Fibroblast of skin of scalp (primary cell): ENCODE measurements at regions not wholly inside any gene's neighbourhood (a gene's known extent, or its start where the extent isn't known, plus 50 kb on each side); places are given as distances from the start of the nearest gene placed in this dataset.

Source experiments
- DNase-seq: peaks from one replicate; pipeline ENCODE4 v3.0.0-alpha.2; 2013

DNA sequence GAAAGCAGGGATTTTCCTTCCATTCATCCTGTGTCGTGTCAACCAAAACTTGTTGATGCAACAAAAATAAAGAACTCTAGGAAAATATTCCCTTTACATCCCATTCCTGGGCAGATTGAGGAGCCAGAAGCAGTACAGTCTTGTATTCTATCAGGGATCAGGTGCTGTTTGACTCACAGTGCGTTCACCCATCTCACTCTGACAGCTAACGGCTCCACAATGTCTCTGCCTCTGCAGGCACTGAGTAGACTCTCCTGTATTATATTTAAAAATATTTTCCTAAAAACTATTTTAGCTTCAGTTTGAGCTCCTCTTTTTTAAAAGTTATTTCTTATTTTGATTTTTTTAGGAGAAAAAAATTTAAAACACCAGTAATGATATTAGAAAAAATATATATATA, 600.6 kb upstream of the SALL3 start:
- DNase-seq: no peak

DNA sequence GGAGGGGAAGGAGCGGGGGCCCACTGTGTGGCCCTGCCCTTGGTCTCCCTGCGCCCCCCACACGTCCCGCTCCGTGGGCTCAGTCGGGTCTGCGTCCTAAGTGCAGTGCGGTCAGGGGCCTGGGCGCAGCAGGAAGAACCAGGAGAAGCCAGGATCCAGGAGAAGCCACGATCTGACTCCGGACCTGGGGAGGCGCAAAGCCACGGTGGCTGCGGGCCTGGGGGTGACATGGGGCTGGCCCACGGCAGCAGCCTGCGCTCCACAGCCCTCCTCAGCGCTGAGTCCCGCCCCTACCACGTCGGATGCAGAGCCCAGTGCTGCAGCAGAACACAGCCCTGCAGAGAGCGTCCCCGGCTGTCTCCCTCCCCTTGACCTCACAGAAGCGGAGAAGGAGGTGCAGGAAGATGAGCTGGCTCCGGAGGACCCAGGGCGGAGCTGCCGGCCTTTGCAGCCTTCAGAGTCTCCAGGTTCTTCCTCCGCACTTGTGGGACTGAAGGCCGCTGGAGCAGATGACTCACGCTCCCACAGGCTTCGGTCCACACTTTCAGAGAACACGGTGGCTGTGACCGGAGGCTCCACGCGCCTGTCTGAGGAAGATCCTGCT, 589.2 kb upstream of the SALL3 start:
- no peak for DNase-seq

- DNase-seq: no peak
Measured at GRCh38 chr18:78390952-78391348, 588.7 kb upstream of the SALL3 start.

DNA sequence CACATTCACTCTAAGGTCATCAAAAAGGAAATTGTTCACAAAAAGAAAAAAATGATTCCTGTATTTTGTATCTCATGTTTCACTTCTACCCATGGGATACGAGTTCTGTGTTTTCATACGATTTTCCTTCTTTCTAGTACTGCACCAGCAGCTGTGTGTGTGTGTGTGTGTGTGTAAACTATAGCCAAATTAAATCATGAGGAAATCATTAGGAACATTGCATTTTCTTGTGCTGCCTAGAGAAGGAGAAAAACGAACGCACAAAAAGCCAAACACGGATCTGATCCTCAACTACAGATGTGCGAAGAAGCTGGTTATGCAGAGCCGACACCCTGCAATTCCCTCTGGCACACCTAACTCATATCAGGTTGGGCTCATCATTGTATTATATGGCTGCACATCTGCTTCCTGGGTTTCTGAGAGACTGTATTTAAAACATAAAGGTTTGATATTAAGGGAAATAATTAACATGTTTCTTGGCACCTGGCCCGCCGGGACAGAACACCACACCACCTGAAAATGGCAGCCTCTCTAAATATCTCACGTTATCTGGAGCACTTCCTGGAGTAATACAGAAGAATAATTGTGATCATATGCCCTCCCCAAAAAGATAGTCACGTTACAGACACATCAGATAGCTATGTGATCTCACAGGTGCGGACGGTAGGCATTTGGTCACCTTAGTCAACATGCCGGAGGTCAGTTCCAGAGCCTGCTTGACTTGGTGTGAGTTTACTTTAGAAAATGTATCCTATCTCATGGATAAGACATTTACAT, 586.3 kb upstream of the SALL3 start:
- no peak for DNase-seq

GRCh38 chr18:78396077-78396476, 583.5 kb upstream of the SALL3 start:
- no peak for DNase-seq

GRCh38 chr18:78396756-78397155, 582.9 kb upstream of the SALL3 start:
- no peak for DNase-seq

DNA sequence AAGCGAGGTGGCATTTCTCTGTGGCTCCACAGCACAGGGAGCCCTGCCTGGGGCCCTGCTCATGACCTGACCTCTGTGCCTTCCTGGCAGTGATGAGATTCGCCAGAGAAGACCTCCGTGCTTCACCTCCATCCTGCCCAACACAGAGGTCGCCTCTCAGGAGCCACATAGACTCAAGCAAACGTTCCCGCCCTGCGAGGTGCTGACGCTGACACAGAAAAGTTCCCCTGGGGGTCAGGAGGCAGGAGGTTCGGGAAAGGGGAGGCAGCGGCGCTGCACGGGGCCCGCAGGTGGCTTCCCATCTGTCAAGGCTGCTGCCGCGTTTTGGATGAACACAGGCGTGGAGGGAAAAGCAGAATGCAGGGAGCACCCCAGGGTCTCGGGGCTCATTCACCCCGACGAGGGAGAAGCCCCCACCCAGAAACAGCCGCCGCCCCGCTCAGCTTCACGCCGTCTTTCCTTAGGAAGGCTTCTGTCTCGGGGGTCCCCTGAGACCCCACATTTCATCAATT, 579.6 kb upstream of the SALL3 start:
- no peak for DNase-seq

GRCh38 chr18:78402440-78402839, 577.2 kb upstream of the SALL3 start:
- no peak for DNase-seq

DNA sequence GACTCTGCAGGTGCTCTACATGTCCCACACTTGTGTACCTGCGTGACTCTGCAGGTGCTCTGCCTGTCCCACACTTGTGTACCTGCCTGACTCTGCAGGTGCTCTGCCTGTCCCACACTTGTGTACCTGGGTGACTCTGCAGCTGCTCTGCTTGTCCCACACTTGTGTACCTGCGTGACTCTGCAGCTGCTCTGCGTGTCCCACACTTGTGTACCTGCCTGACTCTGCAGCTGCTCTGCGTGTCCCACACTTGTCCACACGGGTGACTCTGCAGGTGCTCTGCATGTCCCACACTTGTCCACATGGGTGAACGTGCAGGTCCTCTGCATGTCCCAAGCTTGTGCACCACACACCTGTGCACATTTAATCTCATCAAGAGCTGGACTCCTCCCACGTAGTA, 576.7 kb upstream of the SALL3 start:
- DNase-seq: no peak

DNA sequence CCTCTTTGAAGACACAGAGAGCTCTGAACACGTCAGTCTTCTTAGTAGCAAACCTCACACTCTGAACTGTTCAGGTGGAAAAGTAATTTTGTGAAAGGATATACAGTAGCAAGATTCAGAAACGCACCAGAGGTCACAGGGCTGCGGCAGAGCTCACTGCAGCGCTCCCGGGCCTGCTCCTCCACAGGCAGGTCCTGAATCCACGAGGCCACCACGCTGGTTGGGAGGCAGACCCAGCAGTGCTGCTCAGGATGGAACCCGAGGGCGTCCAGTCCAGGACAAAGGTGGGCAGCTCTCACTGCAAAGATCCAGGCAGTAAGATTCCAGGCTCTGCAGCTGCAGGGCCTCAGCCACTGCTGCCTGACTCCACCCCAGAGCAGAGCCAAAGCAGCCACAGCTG, 576.2 kb upstream of the SALL3 start:
- no peak for DNase-seq

DNA sequence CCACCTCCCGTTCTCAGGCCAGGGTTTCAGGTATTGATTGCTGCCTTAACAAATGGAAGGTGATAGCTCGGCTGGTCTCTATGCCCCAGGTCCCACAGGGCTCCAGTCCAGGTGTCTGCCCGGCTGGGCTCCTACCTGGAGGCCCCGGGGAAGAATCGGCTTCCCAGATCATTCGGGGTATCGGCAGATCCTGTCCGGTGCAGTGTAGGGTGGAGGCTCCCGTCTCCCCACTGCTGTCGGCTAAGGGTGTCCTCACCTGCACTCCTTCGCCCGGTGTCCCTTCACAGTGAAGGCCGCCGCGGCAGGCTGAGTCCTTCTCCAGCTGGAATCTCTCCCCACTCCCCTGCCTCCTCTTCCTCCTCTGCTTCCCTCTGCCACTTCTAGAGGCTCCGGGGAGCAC, 573.9 kb upstream of the SALL3 start:
- DNase-seq: no peak

DNA sequence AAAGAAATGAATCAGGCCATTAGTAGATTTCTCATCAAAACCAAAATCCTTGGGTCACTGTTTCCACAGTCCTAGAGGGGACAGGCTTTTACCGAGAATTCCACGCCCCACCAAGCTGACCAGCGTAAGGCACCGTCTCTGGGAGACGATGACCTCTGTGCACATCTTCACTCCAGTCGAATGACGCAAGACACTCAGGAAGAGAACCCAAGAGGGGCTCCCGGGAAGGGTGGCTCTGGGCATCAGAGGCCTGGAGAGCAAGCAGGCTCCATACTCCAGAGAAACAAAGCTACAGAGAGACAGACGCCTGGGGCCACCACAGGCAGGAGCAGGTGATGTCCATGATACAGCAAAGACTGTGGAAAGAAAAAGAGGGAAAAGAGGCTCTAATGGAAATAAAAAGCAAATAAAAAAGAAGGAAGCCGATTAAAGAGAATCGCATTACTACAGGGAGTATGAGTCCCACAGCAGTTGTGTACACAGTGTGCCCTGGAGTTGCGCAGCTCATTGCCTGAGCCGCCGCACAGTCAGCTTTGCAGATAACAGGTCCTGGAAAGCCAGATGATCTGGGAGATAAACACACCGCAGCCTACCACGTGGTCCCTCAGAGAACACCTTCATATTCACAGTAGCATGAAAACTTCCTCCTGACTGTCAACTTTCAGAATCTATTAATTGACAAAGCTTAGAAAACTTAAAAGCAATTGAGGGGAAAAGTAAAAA, 572.7 kb upstream of the SALL3 start:
- no peak for DNase-seq

DNA sequence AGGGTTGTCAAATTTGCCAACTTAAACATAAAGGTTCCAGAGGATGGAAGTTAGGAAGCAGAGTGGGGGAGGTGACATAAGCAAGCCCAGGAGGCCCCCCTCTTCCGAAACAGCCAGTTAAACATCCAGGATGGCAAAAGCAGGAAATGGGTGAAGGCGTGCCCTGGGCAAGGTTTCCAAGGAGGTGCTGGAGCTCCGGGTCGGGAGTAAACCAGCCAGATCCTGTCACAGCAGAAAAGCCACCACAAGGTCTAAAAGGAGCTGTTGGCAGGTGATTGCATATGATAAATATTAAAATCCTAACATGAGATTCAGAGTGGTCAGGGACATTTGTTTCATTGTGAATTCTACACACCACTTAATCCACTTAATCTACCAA, 572.2 kb upstream of the SALL3 start:
- no peak for DNase-seq

GRCh38 chr18:78408623-78409022, 571.0 kb upstream of the SALL3 start:
- no peak for DNase-seq

- no peak for DNase-seq
Measured at GRCh38 chr18:78410094-78410786, 569.4 kb upstream of the SALL3 start.

GRCh38 chr18:78411539-78411938, 568.1 kb upstream of the SALL3 start:
- no peak for DNase-seq

- no peak for DNase-seq
Measured at GRCh38 chr18:78414302-78414701, 565.3 kb upstream of the SALL3 start.

DNA sequence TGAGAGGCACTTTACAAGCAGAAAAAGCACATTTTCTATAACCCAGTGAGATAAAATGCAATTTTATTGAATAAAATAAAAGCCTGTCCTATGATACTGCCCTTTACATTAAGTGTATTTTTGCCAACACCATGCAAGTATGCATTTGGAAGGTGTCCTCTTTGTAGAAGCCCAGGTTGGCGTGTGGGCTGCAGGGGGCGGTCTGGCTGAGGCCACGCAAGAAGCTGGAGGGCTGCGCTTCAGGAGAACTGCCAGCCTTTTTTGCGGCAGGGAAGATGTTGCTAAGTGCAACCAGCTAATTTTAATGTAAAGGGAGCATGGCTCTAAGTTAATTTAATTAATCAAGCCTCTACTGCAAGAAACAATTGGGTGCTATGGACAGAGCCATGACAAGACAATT, 562.8 kb upstream of the SALL3 start:
- no peak for DNase-seq

GRCh38 chr18:78418379-78418778, 561.2 kb upstream of the SALL3 start:
- no peak for DNase-seq

GRCh38 chr18:78419171-78419570, 560.4 kb upstream of the SALL3 start:
- no peak for DNase-seq

- no peak for DNase-seq
Measured at GRCh38 chr18:78420116-78420515, 559.5 kb upstream of the SALL3 start.

- DNase-seq: no peak
Measured at GRCh38 chr18:78421392-78421791, 558.2 kb upstream of the SALL3 start.

DNA sequence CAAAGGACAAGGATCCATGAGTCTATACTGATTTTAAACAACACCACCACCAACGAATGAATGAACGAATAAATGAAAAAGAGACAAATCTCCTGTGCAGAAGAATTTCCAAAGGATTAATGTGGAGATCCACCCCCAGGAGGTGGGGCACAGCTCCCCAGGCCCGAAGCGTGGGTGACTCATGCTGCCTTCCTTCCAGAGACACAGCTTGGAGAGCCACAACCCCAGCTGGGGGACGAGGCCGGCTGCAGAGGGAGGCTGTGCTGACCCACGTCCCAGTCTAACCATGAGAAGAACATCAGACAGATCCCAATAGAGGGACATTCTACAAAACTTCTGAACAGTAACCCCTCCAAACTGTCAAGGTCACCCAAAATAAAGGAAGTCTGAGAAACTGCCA, 557.3 kb upstream of the SALL3 start:
- no peak for DNase-seq
